ENCODE measurements at regions not wholly inside any gene's neighbourhood (a gene's known extent, or its start where the extent isn't known, plus 50 kb on each side); places are given as distances from the start of the nearest gene placed in this dataset.

GRCh38 chr21:27146268-27146667 is 179.4 kb upstream of the ADAMTS5 start:
- TF ChIP-seq EZH2 (IDR thresholded peaks at IDR 0.05; ENCODE audit: borderline replicate concordance) (no peak), EZH2phosphoT487 (IDR thresholded peaks at IDR 0.05; ENCODE audit: low read depth, severe bottlenecking, unreplicated experiment) (no peak)
- TF ChIP-seq, protein P1, sequence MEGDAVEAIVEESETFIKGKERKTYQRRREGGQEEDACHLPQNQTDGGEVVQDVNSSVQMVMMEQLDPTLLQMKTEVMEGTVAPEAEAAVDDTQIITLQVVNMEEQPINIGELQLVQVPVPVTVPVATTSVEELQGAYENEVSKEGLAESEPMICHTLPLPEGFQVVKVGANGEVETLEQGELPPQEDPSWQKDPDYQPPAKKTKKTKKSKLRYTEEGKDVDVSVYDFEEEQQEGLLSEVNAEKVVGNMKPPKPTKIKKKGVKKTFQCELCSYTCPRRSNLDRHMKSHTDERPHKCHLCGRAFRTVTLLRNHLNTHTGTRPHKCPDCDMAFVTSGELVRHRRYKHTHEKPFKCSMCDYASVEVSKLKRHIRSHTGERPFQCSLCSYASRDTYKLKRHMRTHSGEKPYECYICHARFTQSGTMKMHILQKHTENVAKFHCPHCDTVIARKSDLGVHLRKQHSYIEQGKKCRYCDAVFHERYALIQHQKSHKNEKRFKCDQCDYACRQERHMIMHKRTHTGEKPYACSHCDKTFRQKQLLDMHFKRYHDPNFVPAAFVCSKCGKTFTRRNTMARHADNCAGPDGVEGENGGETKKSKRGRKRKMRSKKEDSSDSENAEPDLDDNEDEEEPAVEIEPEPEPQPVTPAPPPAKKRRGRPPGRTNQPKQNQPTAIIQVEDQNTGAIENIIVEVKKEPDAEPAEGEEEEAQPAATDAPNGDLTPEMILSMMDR (IDR thresholded peaks at IDR 0.05; ENCODE audit: poor library complexity): no peak
